HepG2 (cell line): ENCODE measurements at regions not wholly inside any gene's neighbourhood (a gene's known extent, or its start where the extent isn't known, plus 50 kb on each side); places are given as distances from the start of the nearest gene placed in this dataset.
A peak's percentile ranks its signal among the peaks of the same experiment; 100 is the strongest.

Experiments
- ATAC-seq: fragments of 200-7000 bp; cut with Tn5 transposase; 3 replicates; pipeline ENCODE4 v1.9.1; 2020; ENCODE audit warnings: mild to moderate bottlenecking, moderate library complexity
- BruUV-seq: library from RNA; stranded (reverse); fragments of 400-500 nt; replicated peaks from 2 replicates; lab custom pipeline; 2021; lab: Mats Ljungman, UMichigan
- CTCF ChIA-PET: fragments of 300-600 bp; formaldehyde crosslinking; extraction: SDS; loops from one replicate; lab custom pipeline; 2021; ENCODE audit warnings: low total read pairs, inconsistent platforms, low intra/inter-chr PET ratio; lab: Yijun Ruan, JAX
- POLR2A ChIA-PET: fragments of 350-600 bp; sonication (Branson Sonifier 250); formaldehyde crosslinking; loops from one replicate; lab custom pipeline; 2020; ENCODE audit warnings: antibody characterized with exemption, inconsistent platforms; lab: Yijun Ruan, JAX
- DNase-seq: peaks from one replicate; pipeline ENCODE4 v3.0.0-alpha.2; 2015; ENCODE audit warnings: low spot score
- FAIRE-seq: peaks from 3 replicates; lab custom pipeline; 2011; peaks lifted over from hg19 to GRCh38; lab: Jason Lieb, UNC
- H2AFZ ChIP-seq: one replicate; pipeline ENCODE4 v1.6.1; 2011; ENCODE audit warnings: low read length, inconsistent platforms
- H3K27ac ChIP-seq: fragments of 300-600 bp; 3 replicates; pipeline ENCODE4 v1.8.0; 2011; ENCODE audit warnings: mixed run types, mild to moderate bottlenecking, mixed read lengths, low read length, inconsistent platforms; ENCODE audit not compliant: insufficient read depth; ENCODE audit errors: extremely low read length
- H3K27me3 ChIP-seq, 2 experiments: fragments of 200-600 bp in 1 of 2; 2 replicates in 1 of 2; 3 replicates in 1 of 2; pipeline versions ENCODE4 v1.6.0 to v1.8.0; 2011; ENCODE audit warnings: low read length in 2 of 2, mild to moderate bottlenecking in 2 of 2, moderate library complexity in 2 of 2, inconsistent platforms in 1 of 2; ENCODE audit not compliant: insufficient read depth in 2 of 2, control insufficient read depth in 1 of 2
- H3K36me3 ChIP-seq, 2 experiments: fragments of 200-600 bp in 1 of 2; replicated peaks in 1 of 2; 2 replicates in 1 of 2; 3 replicates in 1 of 2; pipeline versions ENCODE4 v1.5.1 to v1.8.0; 2011; ENCODE audit warnings: low read length in 2 of 2, inconsistent platforms in 1 of 2; ENCODE audit not compliant: insufficient read depth in 2 of 2, control insufficient read depth in 1 of 2
- H3K4me1 ChIP-seq: 2 replicates; pipeline ENCODE4 v1.5.1; 2012; ENCODE audit warnings: low read length, inconsistent platforms; ENCODE audit not compliant: insufficient read depth
- H3K4me2 ChIP-seq: 2 replicates; pipeline ENCODE4 v1.6.0; 2011; ENCODE audit warnings: low read depth, low read length, inconsistent platforms
- H3K4me3 ChIP-seq, 3 experiments: fragments of 200-600 bp in 1 of 3; sonication (generic), shearing (Covaris generic) in 1 of 3; replicated peaks in 1 of 3; 2 replicates each; pipeline ENCODE4 v1.5.1; 2011 to 2016; ENCODE audit warnings: low read length in 3 of 3, inconsistent platforms in 2 of 3, low read depth in 2 of 3, mild to moderate bottlenecking in 2 of 3, control low read depth in 1 of 3, mixed read lengths in 1 of 3; ENCODE audit not compliant: insufficient read depth in 1 of 3
- H3K79me2 ChIP-seq: one replicate; pipeline ENCODE4 v1.6.1; 2011; ENCODE audit warnings: low read length, inconsistent platforms; ENCODE audit not compliant: insufficient read depth
- H3K9ac ChIP-seq: 2 replicates; pipeline ENCODE4 v1.6.0; 2011; ENCODE audit warnings: mild to moderate bottlenecking, low read depth, low read length, inconsistent platforms; ENCODE audit not compliant: insufficient read depth
- H3K9me3 ChIP-seq: 2 replicates; pipeline ENCODE4 v1.5.1; 2012; ENCODE audit warnings: mild to moderate bottlenecking, low read length
- H4K20me1 ChIP-seq: 2 replicates; pipeline ENCODE4 v1.6.0; 2011; ENCODE audit warnings: inconsistent platforms, mild to moderate bottlenecking, low read length, moderate library complexity; ENCODE audit not compliant: insufficient read depth
- ARNTL ChIP-seq: sonication (generic); formaldehyde crosslinking; IDR thresholded peaks from 2 replicates; pipeline ENCODE4 v1.4.0; 2020; ENCODE audit warnings: mild to moderate bottlenecking, missing genetic modification reagents
- FOXA1 ChIP-seq, 2 experiments: fragments of 450-650 bp in 1 of 2; sonication (generic) in 1 of 2; formaldehyde crosslinking in 1 of 2; IDR thresholded peaks; 2 replicates each; pipeline versions ENCODE4 v1.4.0 to v1.6.1; 2016 to 2020; ENCODE audit warnings: missing genetic modification reagents in 1 of 2
- FOXK1 ChIP-seq: sonication (generic); formaldehyde crosslinking; IDR thresholded peaks from 2 replicates; pipeline ENCODE4 v1.4.0; 2020; ENCODE audit warnings: low read depth, missing genetic modification reagents, borderline replicate concordance
- NFE2 ChIP-seq: sonication (generic); formaldehyde crosslinking; IDR thresholded peaks from 2 replicates; pipeline ENCODE4 v1.4.0; 2020; ENCODE audit warnings: missing genetic modification reagents
- NR2F1 ChIP-seq, 2 experiments: fragments of 450-650 bp in 1 of 2; formaldehyde crosslinking in 1 of 2; IDR thresholded peaks; 2 replicates each; pipeline versions ENCODE4 v1.5.0 to v1.6.1; 2016 to 2020; ENCODE audit warnings: mild to moderate bottlenecking in 1 of 2, missing compliant biosample characterization in 1 of 2, missing genetic modification reagents in 1 of 2, moderate library complexity in 1 of 2
- NR2F6 ChIP-seq, 2 experiments: IDR thresholded peaks; 2 replicates each; pipeline ENCODE4 v1.6.1; 2016; ENCODE audit warnings: antibody characterized with exemption in 1 of 2, mild to moderate bottlenecking in 1 of 2
- PCBP2 ChIP-seq: fragments of 200-400 bp; formaldehyde crosslinking; optimal IDR thresholded peaks from 2 replicates; pipeline ENCODE3; 2018; ENCODE audit warnings: low read length, low read depth; ENCODE audit not compliant: poor library complexity, severe bottlenecking
- ZBTB20 ChIP-seq: sonication (generic); formaldehyde crosslinking; IDR thresholded peaks from 2 replicates; pipeline ENCODE4 v1.8.1; 2023; ENCODE audit warnings: missing genetic modification reagents, low read depth, mild to moderate bottlenecking, borderline replicate concordance
- ZBTB26 ChIP-seq: IDR thresholded peaks from 2 replicates; pipeline ENCODE4 v1.6.1; 2016; ENCODE audit warnings: missing compliant biosample characterization, missing genetic modification reagents, borderline replicate concordance
- ZKSCAN8 ChIP-seq: IDR thresholded peaks from 2 replicates; pipeline ENCODE4 v1.6.1; 2016; ENCODE audit warnings: borderline replicate concordance, missing genetic modification reagents, missing compliant biosample characterization
- ZNF136 ChIP-seq: sonication (generic); formaldehyde crosslinking; IDR thresholded peaks from 2 replicates; pipeline ENCODE4 v1.8.1; 2022; ENCODE audit warnings: low read depth, mild to moderate bottlenecking, moderate library complexity, missing genetic modification reagents
- ZNF275 ChIP-seq: sonication (generic); formaldehyde crosslinking; IDR thresholded peaks from 2 replicates; pipeline ENCODE4 v1.8.0; 2022; ENCODE audit warnings: missing genetic modification reagents, mild to moderate bottlenecking, inconsistent platforms, borderline replicate concordance
- ZNF652 ChIP-seq: IDR thresholded peaks from 2 replicates; pipeline ENCODE4 v1.6.1; 2016; ENCODE audit warnings: low read depth, borderline replicate concordance
- ZNF710 ChIP-seq: sonication (generic); formaldehyde crosslinking; IDR thresholded peaks from 2 replicates; pipeline ENCODE4 v1.5.0; 2020; ENCODE audit warnings: mild to moderate bottlenecking, missing genetic modification reagents, borderline replicate concordance
- ZNF724P ChIP-seq: sonication (generic); formaldehyde crosslinking; IDR thresholded peaks from 2 replicates; pipeline ENCODE4 v1.8.0; 2022; ENCODE audit warnings: missing genetic modification reagents, borderline replicate concordance
- ZZZ3 ChIP-seq: sonication (generic); formaldehyde crosslinking; IDR thresholded peaks from 2 replicates; pipeline ENCODE4 v1.4.0; 2020; ENCODE audit warnings: missing genetic modification reagents, mild to moderate bottlenecking, borderline replicate concordance
- WGBS: methylation state at CpG from one replicate; pipeline ENCODE4 v1.1.6; 2017; ENCODE audit warnings: low lambda C conversion rate; 5-methylcytosine and 5-hydroxymethylcytosine counted together
- in situ Hi-C: cut with HindIII; loops from 2 replicates; pipeline ENCODE4 v1.10.0; 2017; ENCODE audit warnings: low pct_unique_long_range_greater_than_20kb; ENCODE audit not compliant: extremely low pct_ligation_motif_present
- intact Hi-C: fragments of 100-400 bp; cut with micrococcal nuclease; formaldehyde crosslinking; loops from one replicate; pipeline ENCODE4 v1.10.0; 2022; ENCODE audit not compliant: unreplicated experiment
- TF ChIP-seq, protein P1 (sequence below): sonication (generic); formaldehyde crosslinking; IDR thresholded peaks from 2 replicates; pipeline ENCODE4 v1.8.1; 2022; ENCODE audit warnings: low read depth, mild to moderate bottlenecking, missing genetic modification reagents

GRCh38 chr10:78853864-78854263 is 214.9 kb upstream of the ZMIZ1 start:
- WGBS, result 6% methylated on average over 4 of the region's 4 CpGs
- H4K20me1 ChIP-seq, result no peaks in the 10 kb centered on the region
- H3K4me2 ChIP-seq, result no peak overlapping the region
- H3K4me1 ChIP-seq, result peaks cover 12% of the 10 kb centered on the region
- POLR2A ChIA-PET, result interaction anchor here (1.0 to 1.4 kb wide), 3 partner anchors 206 to 217 kb away, joined by 3 to 4 read pairs (median 4); no protein-coding TSS in a partner anchor
- H3K36me3 ChIP-seq, result no peaks in the 10 kb centered on the region
- no TSS peak for BruUV-seq
- H3K9me3 ChIP-seq, result no peaks in the 10 kb centered on the region
- intact Hi-C loops, result loop anchor here (2.0 to 5.0 kb wide), 2 partner anchors 118 to 213 kb away; no protein-coding TSS in a partner anchor
- ATAC-seq, result peak; percentile 92
- peak; percentile 79 for FAIRE-seq
- H3K27ac ChIP-seq, result no peak overlapping the region
- H2AFZ ChIP-seq, result no peak overlapping the region
- peaks cover 1 to 6% of the 10 kb centered on the region in 2 experiments; a peak in 3 of 5 replicates for H3K27me3 ChIP-seq
- H3K79me2 ChIP-seq, result no peaks in the 10 kb centered on the region
- H3K4me3 ChIP-seq, result no peak overlapping the region
- in situ Hi-C loops, result no loop called here
- CTCF ChIA-PET, result no interaction called here
- no peak overlapping the region for H3K9ac ChIP-seq
- DNase-seq, result peak; percentile 78
- TF ChIP-seq ARNTL (CRISPR knock-in tag) (no peak), NFE2 (no peak), ZBTB26 (no peak), ZNF710 (CRISPR knock-in tag) (no peak), NR2F1 (CRISPR knock-in tag; IDR thresholded peaks at IDR 0.05) (no peak), ZZZ3 (CRISPR knock-in tag) (no peak), ZNF652 (CRISPR knock-in tag) (no peak), ZNF724P (CRISPR knock-in tag) (no peak), PCBP2 (no peak), ZKSCAN8 (no peak), ZNF275 (CRISPR knock-in tag) (no peak), ZNF136 (CRISPR knock-in tag) (no peak), ZBTB20 (CRISPR knock-in tag) (no peak), FOXA1 (IDR thresholded peaks at IDR 0.05) (peak; percentile 31; the same call in 1 of the 2 replicates), FOXA1 (CRISPR knock-in tag; IDR thresholded peaks at IDR 0.05) (peak; percentile 99), NR2F6 (IDR thresholded peaks at IDR 0.05) (no peak), NR2F6 (CRISPR knock-in tag; IDR thresholded peaks at IDR 0.05) (0 out of 2 replicates have a peak, but pooled peaks have one; percentile 10), FOXK1 (CRISPR knock-in tag) (peak; percentile 56; the same call in 1 of the 2 replicates)
- TF ChIP-seq, protein P1, sequence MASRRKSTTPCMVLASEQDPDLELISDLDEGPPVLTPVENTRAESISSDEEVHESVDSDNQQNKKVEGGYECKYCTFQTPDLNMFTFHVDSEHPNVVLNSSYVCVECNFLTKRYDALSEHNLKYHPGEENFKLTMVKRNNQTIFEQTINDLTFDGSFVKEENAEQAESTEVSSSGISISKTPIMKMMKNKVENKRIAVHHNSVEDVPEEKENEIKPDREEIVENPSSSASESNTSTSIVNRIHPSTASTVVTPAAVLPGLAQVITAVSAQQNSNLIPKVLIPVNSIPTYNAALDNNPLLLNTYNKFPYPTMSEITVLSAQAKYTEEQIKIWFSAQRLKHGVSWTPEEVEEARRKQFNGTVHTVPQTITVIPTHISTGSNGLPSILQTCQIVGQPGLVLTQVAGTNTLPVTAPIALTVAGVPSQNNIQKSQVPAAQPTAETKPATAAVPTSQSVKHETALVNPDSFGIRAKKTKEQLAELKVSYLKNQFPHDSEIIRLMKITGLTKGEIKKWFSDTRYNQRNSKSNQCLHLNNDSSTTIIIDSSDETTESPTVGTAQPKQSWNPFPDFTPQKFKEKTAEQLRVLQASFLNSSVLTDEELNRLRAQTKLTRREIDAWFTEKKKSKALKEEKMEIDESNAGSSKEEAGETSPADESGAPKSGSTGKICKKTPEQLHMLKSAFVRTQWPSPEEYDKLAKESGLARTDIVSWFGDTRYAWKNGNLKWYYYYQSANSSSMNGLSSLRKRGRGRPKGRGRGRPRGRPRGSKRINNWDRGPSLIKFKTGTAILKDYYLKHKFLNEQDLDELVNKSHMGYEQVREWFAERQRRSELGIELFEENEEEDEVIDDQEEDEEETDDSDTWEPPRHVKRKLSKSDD (CRISPR knock-in tag), result no peak
